IMR-90 (cell line): ENCODE measurements at regions not wholly inside any gene's neighbourhood (a gene's known extent, or its start where the extent isn't known, plus 50 kb on each side); places are given as distances from the start of the nearest gene placed in this dataset.
A peak's percentile ranks its signal among the peaks of the same experiment; 100 is the strongest.

ENCODE experiments used
- ATAC-seq: fragments of 200-7000 bp; cut with Tn5 transposase; 2 replicates; pipeline ENCODE4 v1.9.1; 2020; ENCODE audit warnings: low read depth, mild to moderate bottlenecking, moderate library complexity
- BruUV-seq: library from RNA; stranded (reverse); fragments of 400-500 nt; replicated peaks from 2 replicates; lab custom pipeline; 2021; lab: Mats Ljungman, UMichigan
- CTCF ChIA-PET: fragments of 300-600 bp; formaldehyde crosslinking; extraction: SDS; loops from one replicate; lab custom pipeline; 2021; ENCODE audit warnings: antibody characterized with exemption; lab: Yijun Ruan, JAX
- POLR2A ChIA-PET: fragments of 300-600 bp; sonication (Branson Sonifier 250); formaldehyde crosslinking; loops from one replicate; lab custom pipeline; 2022; ENCODE audit warnings: antibody characterized with exemption; ENCODE audit not compliant: unreplicated experiment; lab: Charles Lee
- DNase-seq: peaks from one replicate; pipeline ENCODE4 v3.0.0; 2013
- H2AFZ ChIP-seq: replicated peaks from 2 replicates; pipeline ENCODE3; 2013; ENCODE audit warnings: low read length, mild to moderate bottlenecking; ENCODE audit not compliant: poor library complexity
- H2AK5ac ChIP-seq: 2 replicates; pipeline ENCODE4 v1.6.1; 2013; ENCODE audit warnings: low read depth, low read length, inconsistent platforms
- H2AK9ac ChIP-seq: replicated peaks from 2 replicates; pipeline ENCODE3; 2013; ENCODE audit warnings: mild to moderate bottlenecking, low read depth, low read length, moderate library complexity; ENCODE audit not compliant: poor library complexity
- H2BK120ac ChIP-seq: 2 replicates; pipeline ENCODE4 v1.6.1; 2013; ENCODE audit warnings: low read depth, low read length, inconsistent platforms
- H2BK15ac ChIP-seq: 3 replicates; pipeline ENCODE4 v1.6.1; 2013; ENCODE audit warnings: low read depth, low read length, inconsistent platforms
- H2BK20ac ChIP-seq: 2 replicates; pipeline ENCODE4 v1.6.1; 2013; ENCODE audit warnings: low read depth, mild to moderate bottlenecking, inconsistent platforms, low read length, moderate library complexity
- H2BK5ac ChIP-seq: 2 replicates; pipeline ENCODE4 v1.6.1; 2013; ENCODE audit warnings: mild to moderate bottlenecking, low read depth, low read length, inconsistent platforms; ENCODE audit not compliant: poor library complexity, severe bottlenecking
- H3K14ac ChIP-seq: replicated peaks from 2 replicates; pipeline ENCODE4 v1.6.1; 2013; ENCODE audit warnings: low read depth, low read length, inconsistent platforms
- H3K18ac ChIP-seq: 2 replicates; pipeline ENCODE4 v1.6.1; 2013; ENCODE audit warnings: low read depth, low read length, control low read depth
- H3K23ac ChIP-seq: 2 replicates; pipeline ENCODE4 v1.6.1; 2013; ENCODE audit warnings: low read depth, low read length, inconsistent platforms
- H3K27ac ChIP-seq: 2 replicates; pipeline ENCODE4 v1.5.1; 2013; ENCODE audit warnings: mild to moderate bottlenecking, control low read depth, low read length; ENCODE audit not compliant: insufficient read depth
- H3K27me3 ChIP-seq: 2 replicates; pipeline ENCODE4 v1.6.1; 2013; ENCODE audit warnings: low read length; ENCODE audit not compliant: control insufficient read depth, insufficient read depth
- H3K36me3 ChIP-seq: 2 replicates; pipeline ENCODE4 v1.6.1; 2013; ENCODE audit warnings: low read length, mixed read lengths; ENCODE audit not compliant: control insufficient read depth, insufficient read depth
- H3K4ac ChIP-seq: 2 replicates; pipeline ENCODE4 v1.6.1; 2013; ENCODE audit warnings: low read depth, low read length, inconsistent platforms
- H3K4me1 ChIP-seq: 2 replicates; pipeline ENCODE4 v1.6.1; 2013; ENCODE audit warnings: low read length, mixed read lengths; ENCODE audit not compliant: control insufficient read depth, insufficient read depth
- H3K4me2 ChIP-seq: 2 replicates; pipeline ENCODE4 v1.6.1; 2013; ENCODE audit warnings: low read depth, mild to moderate bottlenecking, control low read depth, low read length, moderate library complexity
- H3K4me3 ChIP-seq: 2 replicates; pipeline ENCODE4 v1.5.1; 2013; ENCODE audit warnings: low read depth, mild to moderate bottlenecking, control low read depth, low read length, moderate library complexity; ENCODE audit not compliant: insufficient read depth
- H3K56ac ChIP-seq: 2 replicates; pipeline ENCODE4 v1.6.1; 2013; ENCODE audit warnings: low read length, inconsistent platforms; ENCODE audit not compliant: insufficient read depth; ENCODE audit errors: extremely low read depth
- H3K79me1 ChIP-seq, 2 experiments: 2 replicates each; pipeline ENCODE4 v1.6.1; 2013; ENCODE audit warnings: low read length in 2 of 2, inconsistent platforms in 1 of 2, low read depth in 1 of 2
- H3K9ac ChIP-seq: 2 replicates; pipeline ENCODE4 v1.6.1; 2013; ENCODE audit warnings: low read depth, low read length, control low read depth
- H3K9me1 ChIP-seq: 2 replicates; pipeline ENCODE4 v1.6.1; 2013; ENCODE audit warnings: low read length, inconsistent platforms; ENCODE audit not compliant: insufficient read depth
- H3K9me3 ChIP-seq: 2 replicates; pipeline ENCODE4 v1.6.1; 2013; ENCODE audit warnings: low read length; ENCODE audit not compliant: control insufficient read depth, insufficient read depth
- H4K20me1 ChIP-seq: 2 replicates; pipeline ENCODE4 v1.6.1; 2013; ENCODE audit warnings: low read length, inconsistent platforms; ENCODE audit not compliant: insufficient read depth
- H4K5ac ChIP-seq: 2 replicates; pipeline ENCODE4 v1.6.1; 2013; ENCODE audit warnings: mild to moderate bottlenecking, low read depth, low read length, control low read depth
- H4K8ac ChIP-seq, 2 experiments: 2 replicates each; pipeline ENCODE4 v1.6.1; 2013; ENCODE audit warnings: low read depth in 2 of 2, low read length in 2 of 2, control low read depth in 1 of 2, inconsistent platforms in 1 of 2
- H4K91ac ChIP-seq: 2 replicates; pipeline ENCODE4 v1.6.1; 2013; ENCODE audit warnings: low read depth, low read length, inconsistent platforms; ENCODE audit not compliant: insufficient read depth
- BHLHE40 ChIP-seq: fragments of 150-350 bp; IDR thresholded peaks from 2 replicates; pipeline ENCODE4 v1.6.1; 2016; ENCODE audit warnings: mild to moderate bottlenecking, low read depth, low read length
- CEBPB ChIP-seq: IDR thresholded peaks from 2 replicates; pipeline ENCODE4 v1.6.1; 2012; ENCODE audit warnings: low read depth, low read length, improper control_type of control experiment
- FOS ChIP-seq: fragments of 150-350 bp; IDR thresholded peaks from 2 replicates; pipeline ENCODE4 v1.6.1; 2016; ENCODE audit warnings: low read depth, low read length
- MAFK ChIP-seq: IDR thresholded peaks from 2 replicates; pipeline ENCODE4 v1.6.1; 2012; ENCODE audit warnings: low read depth, low read length, improper control_type of control experiment
- NFE2L2 ChIP-seq: fragments of 150-350 bp; IDR thresholded peaks from 2 replicates; pipeline ENCODE4 v1.6.1; 2016; ENCODE audit warnings: low read depth, mild to moderate bottlenecking, low read length
- RAD21 ChIP-seq: IDR thresholded peaks from 2 replicates; pipeline ENCODE4 v1.6.1; 2012; ENCODE audit warnings: low read length, improper control_type of control experiment
- RCOR1 ChIP-seq: IDR thresholded peaks from 2 replicates; pipeline ENCODE4 v1.6.1; 2012; ENCODE audit warnings: mild to moderate bottlenecking, low read length, improper control_type of control experiment; ENCODE audit not compliant: insufficient replicate concordance
- dilution Hi-C: fragments of 300-500 bp; cut with HindIII; formaldehyde crosslinking; loops from one replicate; pipeline ENCODE4 v1.14.3; 2018; ENCODE audit warnings: low sequenced_read_pairs; ENCODE audit not compliant: unreplicated experiment
- in situ Hi-C: fragments of 300-500 bp; cut with MboI; formaldehyde crosslinking; loops from 3 replicates; pipeline ENCODE4 v1.14.3; 2019; ENCODE audit warnings: low sequenced_read_pairs, inconsistent platforms, mixed read lengths
- intact Hi-C: fragments of 100-400 bp; cut with micrococcal nuclease; formaldehyde crosslinking; loops from 2 replicates; pipeline ENCODE4 v1.10.0; 2022

GRCh38 chr21:27269644-27270043 is 302.8 kb upstream of the ADAMTS5 start:
- 0 out of 4 replicates have a peak overlapping the region, but pooled peaks of 1 of the 2 experiments have one; percentile 39 for H4K8ac ChIP-seq
- in situ Hi-C loops, result no loop called here
- no peak overlapping the region for H3K27ac ChIP-seq
- no peak overlapping the region for H2AFZ ChIP-seq
- no peak overlapping the region for H2AK9ac ChIP-seq
- no peak overlapping the region for H2BK20ac ChIP-seq
- H3K4me2 ChIP-seq, result no peak overlapping the region
- CTCF ChIA-PET, result no interaction called here
- H4K91ac ChIP-seq, result no peak overlapping the region
- H3K14ac ChIP-seq, result no peak overlapping the region
- H3K9ac ChIP-seq, result no peak overlapping the region
- peak; percentile 49; the same call in 1 of the 2 replicates for TF ChIP-seq BHLHE40
- TF ChIP-seq RCOR1, result no peak
- TF ChIP-seq NFE2L2, result peak; percentile 38; the same call in 1 of the 2 replicates
- TF ChIP-seq MAFK, result 0 out of 2 replicates have a peak, but pooled peaks have one; percentile 30
- peak; percentile 96 for TF ChIP-seq CEBPB
- peak; percentile 84 for TF ChIP-seq FOS
- TF ChIP-seq RAD21, result no peak
- H4K5ac ChIP-seq, result no peak overlapping the region
- H3K9me1 ChIP-seq, result peaks cover 4% of the 10 kb centered on the region; the same call in 1 of the 2 replicates
- no peaks in the 10 kb centered on the region for H3K9me3 ChIP-seq
- H3K79me1 ChIP-seq, result no peaks in the 10 kb centered on the region
- no peak overlapping the region for H3K56ac ChIP-seq
- peak; percentile 96 for ATAC-seq
- dilution Hi-C loops, result no loop called here
- H4K20me1 ChIP-seq, result no peaks in the 10 kb centered on the region
- H3K23ac ChIP-seq, result no peak overlapping the region
- POLR2A ChIA-PET, result no interaction called here
- H3K4me3 ChIP-seq, result no peak overlapping the region
- no peak overlapping the region; the same call in 1 of the 2 replicates for H3K18ac ChIP-seq
- DNase-seq, result peak; percentile 97
- H3K4me1 ChIP-seq, result peaks cover 4% of the 10 kb centered on the region
- H3K27me3 ChIP-seq, result no peaks in the 10 kb centered on the region
- no peak overlapping the region; the same call in 2 of the 3 replicates for H2BK15ac ChIP-seq
- H3K4ac ChIP-seq, result no peak overlapping the region; the same call in 1 of the 2 replicates
- H3K36me3 ChIP-seq, result no peaks in the 10 kb centered on the region
- intact Hi-C loops, result loop anchor here (10.0 kb wide), 1 partner anchor 1475 kb away; no protein-coding TSS in a partner anchor
- H2BK5ac ChIP-seq, result peak overlapping the region; percentile 91
- no peak overlapping the region; the same call in 1 of the 2 replicates for H2BK120ac ChIP-seq
- H2AK5ac ChIP-seq, result peak overlapping the region; percentile 99; the same call in 1 of the 2 replicates
- no TSS peak for BruUV-seq
